ENCODE measurements at regions not wholly inside any gene's neighbourhood (a gene's known extent, or its start where the extent isn't known, plus 50 kb on each side); places are given as distances from the start of the nearest gene placed in this dataset.

- no peaks in the 10 kb centered on the region for H3K27me3 ChIP-seq (ENCODE audit: insufficient read depth, low read length)
- no peak overlapping the region for H2AFZ ChIP-seq (ENCODE audit: low read depth, low read length)
- no peak for FAIRE-seq
- Mint-ChIP-seq H3K4me3 (ENCODE audit: unreplicated experiment) (no peak overlapping the region), H3K27ac (ENCODE audit: unreplicated experiment) (no peak overlapping the region), H3K36me3 (ENCODE audit: low read depth, unreplicated experiment) (no peaks in the 10 kb centered on the region), H3K4me1 (ENCODE audit: low read depth, unreplicated experiment) (peaks cover 7% of the 10 kb centered on the region), H3K27me3 (ENCODE audit: low read depth, unreplicated experiment) (no peaks in the 10 kb centered on the region), H3K9me3 (ENCODE audit: unreplicated experiment) (no peaks in the 10 kb centered on the region)
- H3K4me3 ChIP-seq (ENCODE audit: insufficient read depth, low read depth, low read length), result no peak overlapping the region
- H3K4me2 ChIP-seq (ENCODE audit: low read length), result no peak overlapping the region
- no peak for DNase-seq (ENCODE audit: low read depth)
- no peaks in the 10 kb centered on the region for H3K9me3 ChIP-seq (ENCODE audit: insufficient read depth, low read depth, low read length)
- H3K36me3 ChIP-seq (ENCODE audit: insufficient read depth, low read length), result no peaks in the 10 kb centered on the region
- TF ChIP-seq CTCF (IDR thresholded peaks at IDR 0.05; ENCODE audit: insufficient read depth, low read depth, low read length) (no peak), EZH2 (IDR thresholded peaks at IDR 0.05; ENCODE audit: insufficient read depth, low read length) (no peak)
- H3K79me2 ChIP-seq (ENCODE audit: insufficient read depth, low read length), result no peaks in the 10 kb centered on the region
- no peak overlapping the region for H3K27ac ChIP-seq (ENCODE audit: low read depth, low read length)
- no peaks in the 10 kb centered on the region for H4K20me1 ChIP-seq (ENCODE audit: insufficient read depth, low read length)
- H3K9ac ChIP-seq (ENCODE audit: low read length), result no peak overlapping the region
- H3K4me1 ChIP-seq (ENCODE audit: insufficient read depth, low read length), result peaks cover 7% of the 10 kb centered on the region
Measured at GRCh38 chr6:105494688-105495087, 91.8 kb upstream of the PREP start.

- Mint-ChIP-seq H3K27ac (ENCODE audit: unreplicated experiment) (no peak overlapping the region), H3K36me3 (ENCODE audit: low read depth, unreplicated experiment) (no peaks in the 10 kb centered on the region), H3K4me3 (ENCODE audit: unreplicated experiment) (no peak overlapping the region), H3K4me1 (ENCODE audit: low read depth, unreplicated experiment) (peaks cover 6% of the 10 kb centered on the region), H3K27me3 (ENCODE audit: low read depth, unreplicated experiment) (no peaks in the 10 kb centered on the region), H3K9me3 (ENCODE audit: unreplicated experiment) (no peaks in the 10 kb centered on the region)
- no peak overlapping the region for H3K9ac ChIP-seq (ENCODE audit: low read length)
- H3K4me2 ChIP-seq (ENCODE audit: low read length), result no peak overlapping the region
- no peaks in the 10 kb centered on the region for H3K9me3 ChIP-seq (ENCODE audit: insufficient read depth, low read depth, low read length)
- TF ChIP-seq CTCF (IDR thresholded peaks at IDR 0.05; ENCODE audit: insufficient read depth, low read depth, low read length), result no peak
- no peak for TF ChIP-seq EZH2 (IDR thresholded peaks at IDR 0.05; ENCODE audit: insufficient read depth, low read length)
- H3K79me2 ChIP-seq (ENCODE audit: insufficient read depth, low read length), result no peaks in the 10 kb centered on the region
- DNase-seq (ENCODE audit: low read depth) (no peak), FAIRE-seq (no peak)
- H3K4me3 ChIP-seq (ENCODE audit: insufficient read depth, low read depth, low read length), result no peak overlapping the region
- no peak overlapping the region for H2AFZ ChIP-seq (ENCODE audit: low read depth, low read length)
- no peak overlapping the region for H3K27ac ChIP-seq (ENCODE audit: low read depth, low read length)
- peaks cover 7% of the 10 kb centered on the region for H3K4me1 ChIP-seq (ENCODE audit: insufficient read depth, low read length)
- no peaks in the 10 kb centered on the region for H3K27me3 ChIP-seq (ENCODE audit: insufficient read depth, low read length)
- H3K36me3 ChIP-seq (ENCODE audit: insufficient read depth, low read length), result no peaks in the 10 kb centered on the region
- H4K20me1 ChIP-seq (ENCODE audit: insufficient read depth, low read length), result no peaks in the 10 kb centered on the region
Measured at GRCh38 chr6:105493736-105494135, 90.9 kb upstream of the PREP start.

- Mint-ChIP-seq H3K27me3 (ENCODE audit: low read depth, unreplicated experiment) (no peaks in the 10 kb centered on the region), H3K9me3 (ENCODE audit: unreplicated experiment) (no peaks in the 10 kb centered on the region), H3K36me3 (ENCODE audit: low read depth, unreplicated experiment) (no peaks in the 10 kb centered on the region), H3K4me3 (ENCODE audit: unreplicated experiment) (no peak overlapping the region), H3K4me1 (ENCODE audit: low read depth, unreplicated experiment) (peaks cover 8% of the 10 kb centered on the region), H3K27ac (ENCODE audit: unreplicated experiment) (no peak overlapping the region)
- peak; percentile 23 for DNase-seq (ENCODE audit: low read depth)
- peaks cover 7% of the 10 kb centered on the region for H3K4me1 ChIP-seq (ENCODE audit: insufficient read depth, low read length)
- H3K9ac ChIP-seq (ENCODE audit: low read length), result no peak overlapping the region
- no peaks in the 10 kb centered on the region for H3K27me3 ChIP-seq (ENCODE audit: insufficient read depth, low read length)
- FAIRE-seq, result peak; percentile 34
- H3K4me3 ChIP-seq (ENCODE audit: insufficient read depth, low read depth, low read length), result no peak overlapping the region
- H3K36me3 ChIP-seq (ENCODE audit: insufficient read depth, low read length), result no peaks in the 10 kb centered on the region
- H3K79me2 ChIP-seq (ENCODE audit: insufficient read depth, low read length), result no peaks in the 10 kb centered on the region
- H3K27ac ChIP-seq (ENCODE audit: low read depth, low read length), result no peak overlapping the region
- TF ChIP-seq CTCF (IDR thresholded peaks at IDR 0.05; ENCODE audit: insufficient read depth, low read depth, low read length) (no peak), EZH2 (IDR thresholded peaks at IDR 0.05; ENCODE audit: insufficient read depth, low read length) (no peak)
- H3K4me2 ChIP-seq (ENCODE audit: low read length), result no peak overlapping the region
- H3K9me3 ChIP-seq (ENCODE audit: insufficient read depth, low read depth, low read length), result no peaks in the 10 kb centered on the region
- no peak overlapping the region for H2AFZ ChIP-seq (ENCODE audit: low read depth, low read length)
- H4K20me1 ChIP-seq (ENCODE audit: insufficient read depth, low read length), result no peaks in the 10 kb centered on the region
Measured at GRCh38 chr6:105492706-105493673, 90.1 kb upstream of the PREP start.
